GM18867 (cell line): ENCODE measurements at regions not wholly inside any gene's neighbourhood (a gene's known extent, or its start where the extent isn't known, plus 50 kb on each side); places are given as distances from the start of the nearest gene placed in this dataset.

Experiments
- ATAC-seq: cut with Tn5 transposase; IDR thresholded peaks from one replicate; pipeline ENCODE4 v1.9.1; 2021; ENCODE audit warnings: mild to moderate bottlenecking, moderate library complexity; ENCODE audit not compliant: unreplicated experiment

- no peak for ATAC-seq
These were observed 225.7 kb downstream of the UTP18 start for GRCh38 chr17:51486091-51486490.

- no peak for ATAC-seq
These were observed 226.7 kb downstream of the UTP18 start for GRCh38 chr17:51486885-51487520.

- no peak for ATAC-seq
These were observed 227.6 kb downstream of the UTP18 start for GRCh38 chr17:51487947-51488346.

GRCh38 chr17:51491416-51491815 is 231.1 kb downstream of the UTP18 start:
- no peak for ATAC-seq

GRCh38 chr17:51493206-51493605 is 232.9 kb downstream of the UTP18 start:
- no peak for ATAC-seq

GRCh38 chr17:51496378-51496777 is 236.0 kb downstream of the UTP18 start:
- ATAC-seq, result no peak

- no peak for ATAC-seq
These were observed 239.6 kb downstream of the UTP18 start for GRCh38 chr17:51499897-51500296.

GRCh38 chr17:51500454-51500853 is 240.1 kb downstream of the UTP18 start:
- ATAC-seq, result no peak

GRCh38 chr17:51505450-51505849 is 245.1 kb downstream of the UTP18 start:
- ATAC-seq, result no peak

- no peak for ATAC-seq
These were observed 247.1 kb downstream of the UTP18 start for GRCh38 chr17:51507444-51507843.

GRCh38 chr17:51508048-51508447 is 247.7 kb downstream of the UTP18 start:
- no peak for ATAC-seq

- no peak for ATAC-seq
These were observed 250.6 kb downstream of the UTP18 start for GRCh38 chr17:51510940-51511339.

GRCh38 chr17:51512220-51512907 is 252.0 kb downstream of the UTP18 start:
- ATAC-seq, result no peak

GRCh38 chr17:51516924-51517323 is 256.6 kb downstream of the UTP18 start:
- no peak for ATAC-seq

GRCh38 chr17:51524524-51524923 is 264.2 kb downstream of the UTP18 start:
- no peak for ATAC-seq

GRCh38 chr17:51526507-51526906 is 266.2 kb downstream of the UTP18 start:
- ATAC-seq, result no peak

- ATAC-seq, result no peak
These were observed 267.1 kb downstream of the UTP18 start for GRCh38 chr17:51527225-51527982.

GRCh38 chr17:51528111-51528510 is 267.8 kb downstream of the UTP18 start:
- ATAC-seq, result no peak

- no peak for ATAC-seq
These were observed 272.9 kb downstream of the UTP18 start for GRCh38 chr17:51533219-51533618.

- no peak for ATAC-seq
These were observed 273.5 kb downstream of the UTP18 start for GRCh38 chr17:51533821-51534220.

GRCh38 chr17:51536627-51537026 is 276.3 kb downstream of the UTP18 start:
- no peak for ATAC-seq

GRCh38 chr17:51537996-51538550 is 277.7 kb downstream of the UTP18 start:
- no peak for ATAC-seq
